ENCODE measurements at regions not wholly inside any gene's neighbourhood (a gene's known extent, or its start where the extent isn't known, plus 50 kb on each side); places are given as distances from the start of the nearest gene placed in this dataset.

GRCh38 chr15:99454107-99454809 lies 111.5 kb upstream of the MEF2A start:
- TF ChIP-seq, protein P1, sequence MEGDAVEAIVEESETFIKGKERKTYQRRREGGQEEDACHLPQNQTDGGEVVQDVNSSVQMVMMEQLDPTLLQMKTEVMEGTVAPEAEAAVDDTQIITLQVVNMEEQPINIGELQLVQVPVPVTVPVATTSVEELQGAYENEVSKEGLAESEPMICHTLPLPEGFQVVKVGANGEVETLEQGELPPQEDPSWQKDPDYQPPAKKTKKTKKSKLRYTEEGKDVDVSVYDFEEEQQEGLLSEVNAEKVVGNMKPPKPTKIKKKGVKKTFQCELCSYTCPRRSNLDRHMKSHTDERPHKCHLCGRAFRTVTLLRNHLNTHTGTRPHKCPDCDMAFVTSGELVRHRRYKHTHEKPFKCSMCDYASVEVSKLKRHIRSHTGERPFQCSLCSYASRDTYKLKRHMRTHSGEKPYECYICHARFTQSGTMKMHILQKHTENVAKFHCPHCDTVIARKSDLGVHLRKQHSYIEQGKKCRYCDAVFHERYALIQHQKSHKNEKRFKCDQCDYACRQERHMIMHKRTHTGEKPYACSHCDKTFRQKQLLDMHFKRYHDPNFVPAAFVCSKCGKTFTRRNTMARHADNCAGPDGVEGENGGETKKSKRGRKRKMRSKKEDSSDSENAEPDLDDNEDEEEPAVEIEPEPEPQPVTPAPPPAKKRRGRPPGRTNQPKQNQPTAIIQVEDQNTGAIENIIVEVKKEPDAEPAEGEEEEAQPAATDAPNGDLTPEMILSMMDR (IDR thresholded peaks at IDR 0.05; ENCODE audit: poor library complexity) = no peak
- TF ChIP-seq EZH2 (IDR thresholded peaks at IDR 0.05; ENCODE audit: borderline replicate concordance) = no peak
